Activated CD8-positive, alpha-beta memory T cell treated with anti-CD3 and anti-CD28 coated beads for 36 hours (primary cell): ENCODE measurements at regions not wholly inside any gene's neighbourhood (a gene's known extent, or its start where the extent isn't known, plus 50 kb on each side); places are given as distances from the start of the nearest gene placed in this dataset.

ENCODE experiments used
- CTCF ChIA-PET: fragments of 350-600 bp; sonication (Branson Sonifier 250); formaldehyde crosslinking; loops from one replicate; lab custom pipeline; 2021; ENCODE audit warnings: antibody characterized with exemption; lab: Charles Lee
- POLR2A ChIA-PET: fragments of 350-600 bp; sonication (Branson Sonifier 250); formaldehyde crosslinking; loops from one replicate; lab custom pipeline; 2021; ENCODE audit warnings: antibody characterized with exemption; lab: Charles Lee

- ChIA-PET CTCF (no interaction called here), POLR2A (no interaction called here)
Observed at GRCh38 chr4:134028421-134028820, 173.2 kb downstream of the PABPC4L start.

GRCh38 chr4:134027931-134028330 is 173.7 kb downstream of the PABPC4L start:
- POLR2A ChIA-PET = no interaction called here
- CTCF ChIA-PET = no interaction called here

GRCh38 chr4:134024251-134024650 is 177.3 kb downstream of the PABPC4L start:
- CTCF ChIA-PET = no interaction called here
- POLR2A ChIA-PET = no interaction called here

GRCh38 chr4:134019657-134020056 is 181.9 kb downstream of the PABPC4L start:
- CTCF ChIA-PET = no interaction called here
- POLR2A ChIA-PET = no interaction called here

GRCh38 chr4:134018846-134019245 is 182.7 kb downstream of the PABPC4L start:
- POLR2A ChIA-PET = no interaction called here

GRCh38 chr4:134001057-134001456 is 200.5 kb downstream of the PABPC4L start:
- ChIA-PET POLR2A (no interaction called here), CTCF (no interaction called here)

More at GRCh38 chr4:134018846-134019245, 182.7 kb downstream of the PABPC4L start:
- CTCF ChIA-PET = no interaction called here

- POLR2A ChIA-PET = no interaction called here
Observed at GRCh38 chr4:133997436-133997835, 204.2 kb downstream of the PABPC4L start.

GRCh38 chr4:133996431-133997121 is 205.0 kb downstream of the PABPC4L start:
- ChIA-PET CTCF (no interaction called here), POLR2A (no interaction called here)

More at GRCh38 chr4:133997436-133997835, 204.2 kb downstream of the PABPC4L start:
- CTCF ChIA-PET = no interaction called here

GRCh38 chr4:133995243-133995960 is 206.2 kb downstream of the PABPC4L start:
- POLR2A ChIA-PET = no interaction called here
- CTCF ChIA-PET = no interaction called here

GRCh38 chr4:133982533-133983224 is 218.9 kb downstream of the PABPC4L start:
- CTCF ChIA-PET = no interaction called here
- POLR2A ChIA-PET = no interaction called here

- ChIA-PET CTCF (no interaction called here), POLR2A (no interaction called here)
Observed at GRCh38 chr4:133981327-133981726, 220.3 kb downstream of the PABPC4L start.

- ChIA-PET CTCF (no interaction called here), POLR2A (no interaction called here)
Observed at GRCh38 chr4:133972586-133972985, 229.0 kb downstream of the PABPC4L start.

- ChIA-PET POLR2A (no interaction called here), CTCF (no interaction called here)
Observed at GRCh38 chr4:133969202-133969848, 232.3 kb downstream of the PABPC4L start.

- CTCF ChIA-PET = no interaction called here
- POLR2A ChIA-PET = no interaction called here
Observed at GRCh38 chr4:133968174-133968573, 233.4 kb downstream of the PABPC4L start.

GRCh38 chr4:133960975-133961374 is 240.6 kb downstream of the PABPC4L start:
- POLR2A ChIA-PET = no interaction called here
- CTCF ChIA-PET = no interaction called here

- ChIA-PET POLR2A (no interaction called here), CTCF (no interaction called here)
Observed at GRCh38 chr4:133943081-133943480, 258.5 kb downstream of the PABPC4L start.

- CTCF ChIA-PET = no interaction called here
- POLR2A ChIA-PET = no interaction called here
Observed at GRCh38 chr4:133938061-133938460, 263.5 kb downstream of the PABPC4L start.

GRCh38 chr4:133929531-133930239 is 271.9 kb downstream of the PABPC4L start:
- CTCF ChIA-PET = no interaction called here

More at GRCh38 chr4:133929531-133930239, 271.9 kb downstream of the PABPC4L start:
- POLR2A ChIA-PET = no interaction called here
